ENCODE measurements at regions not wholly inside any gene's neighbourhood (a gene's known extent, or its start where the extent isn't known, plus 50 kb on each side); places are given as distances from the start of the nearest gene placed in this dataset.

DNA sequence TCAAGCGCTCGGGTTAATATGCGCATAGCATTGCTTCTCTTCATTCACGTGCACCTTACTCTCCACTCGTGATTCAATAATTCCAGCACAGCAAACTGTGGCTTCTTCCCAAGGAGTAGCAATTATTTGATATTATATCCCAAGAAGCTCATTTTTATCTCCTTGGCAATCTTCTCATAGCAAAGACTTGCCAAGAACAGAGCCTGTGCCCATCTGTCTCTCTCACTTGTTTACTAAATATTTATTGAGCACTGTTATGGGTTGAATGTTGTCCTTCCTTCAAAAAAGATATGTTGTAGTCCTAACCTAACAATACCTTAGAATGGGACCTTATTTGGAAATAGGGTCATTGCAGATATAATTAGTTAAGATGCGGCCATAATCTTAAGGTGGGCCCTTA lies 233.7 kb downstream of the TFCP2L1 start:
- Mint-ChIP-seq H3K27ac (no peak overlapping the region), H3K9me3 (no peaks in the 10 kb centered on the region), H3K4me1 (ENCODE audit: low read depth in 2 of 2) (no peaks in the 10 kb centered on the region), H3K27me3 (peaks cover 0 to 2% of the 10 kb centered on the region in 2 donors), H3K36me3 (no peaks in the 10 kb centered on the region), H3K4me3 (no peak overlapping the region)
- ATAC-seq (no peak), DNase-seq (ENCODE audit: low spot score) (no peak)

DNA sequence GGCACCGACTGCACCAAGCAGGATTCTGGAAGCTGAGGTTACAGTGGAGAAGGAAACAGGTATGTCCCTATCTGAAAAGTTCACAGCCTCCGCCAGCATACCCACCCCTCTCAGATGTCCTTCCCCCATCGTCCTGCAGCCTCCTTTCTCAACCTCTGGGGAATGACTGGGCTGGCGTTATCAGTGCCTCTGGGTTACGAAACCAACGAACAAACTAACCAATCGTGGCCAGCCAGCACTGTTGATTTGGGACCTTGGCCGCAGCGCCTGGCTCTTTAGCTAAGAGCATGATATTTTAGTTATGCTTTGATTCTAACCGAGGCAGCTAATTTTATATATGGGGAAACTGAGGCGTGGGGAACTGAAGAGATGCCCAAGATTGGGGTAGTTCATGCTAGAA lies 233.0 kb downstream of the TFCP2L1 start:
- Mint-ChIP-seq H3K4me1 (ENCODE audit: low read depth in 2 of 2) (no peaks in the 10 kb centered on the region), H3K36me3 (no peaks in the 10 kb centered on the region), H3K27me3 (peaks cover 0 to 2% of the 10 kb centered on the region in 2 donors), H3K27ac (no peak overlapping the region), H3K9me3 (no peaks in the 10 kb centered on the region), H3K4me3 (no peak overlapping the region)
- ATAC-seq: no peak
- DNase-seq (ENCODE audit: low spot score): no peak

DNA sequence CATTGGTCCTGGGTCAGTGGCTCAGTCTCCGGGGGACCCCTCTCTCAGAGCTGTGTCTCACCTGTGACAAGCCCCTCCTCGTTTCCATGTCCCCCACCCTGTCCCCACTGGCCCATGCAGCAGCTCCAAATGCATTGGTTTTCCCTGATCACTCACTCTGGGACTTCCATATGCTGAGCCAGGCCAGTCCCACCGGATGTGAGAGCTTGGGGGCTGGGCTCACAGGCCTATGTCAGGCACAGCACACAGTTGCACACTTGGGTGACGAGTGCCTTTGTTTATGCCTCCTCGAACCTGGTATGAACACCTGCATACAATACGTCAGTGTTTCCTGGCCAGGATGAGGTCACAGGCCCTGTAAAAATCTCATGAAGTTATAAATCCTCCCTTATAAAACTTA lies 232.5 kb downstream of the TFCP2L1 start:
- Mint-ChIP-seq H3K4me1 (ENCODE audit: low read depth in 2 of 2) (no peaks in the 10 kb centered on the region), H3K27me3 (peaks cover 0 to 2% of the 10 kb centered on the region in 2 donors), H3K9me3 (no peaks in the 10 kb centered on the region), H3K4me3 (no peak overlapping the region), H3K36me3 (no peaks in the 10 kb centered on the region), H3K27ac (no peak overlapping the region)
- no peak for DNase-seq (ENCODE audit: low spot score)
- peak in 1 of 2 donors; percentile 21 for ATAC-seq

DNA sequence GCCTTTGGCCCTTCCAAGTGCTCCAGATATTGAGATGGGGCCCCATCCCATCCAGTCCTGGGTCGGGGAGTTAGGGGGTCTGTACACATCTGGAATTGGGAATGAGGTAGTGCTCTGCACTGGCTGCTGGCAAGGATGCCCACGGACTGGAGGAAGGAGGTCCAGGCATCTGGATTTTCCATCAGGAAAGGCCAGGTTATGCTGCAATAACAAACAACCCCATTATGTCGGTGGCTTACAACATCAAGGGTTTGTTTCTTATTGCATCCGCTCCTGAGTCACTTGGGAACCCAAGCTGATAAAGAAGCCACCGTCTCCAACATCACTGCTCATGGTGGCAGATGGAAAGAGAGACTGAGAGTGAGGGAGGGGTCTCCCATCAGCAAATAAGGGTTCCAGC lies 229.9 kb downstream of the TFCP2L1 start:
- ATAC-seq (no peak), DNase-seq (ENCODE audit: low spot score) (no peak)
- peaks cover 0 to 2% of the 10 kb centered on the region in 2 donors for H3K27me3 Mint-ChIP-seq
- H3K27ac Mint-ChIP-seq: no peak overlapping the region
- no peak overlapping the region for H3K4me3 Mint-ChIP-seq
- no peaks in the 10 kb centered on the region for H3K4me1 Mint-ChIP-seq (ENCODE audit: low read depth in 2 of 2)
- H3K36me3 Mint-ChIP-seq: no peaks in the 10 kb centered on the region
- no peaks in the 10 kb centered on the region for H3K9me3 Mint-ChIP-seq

DNA sequence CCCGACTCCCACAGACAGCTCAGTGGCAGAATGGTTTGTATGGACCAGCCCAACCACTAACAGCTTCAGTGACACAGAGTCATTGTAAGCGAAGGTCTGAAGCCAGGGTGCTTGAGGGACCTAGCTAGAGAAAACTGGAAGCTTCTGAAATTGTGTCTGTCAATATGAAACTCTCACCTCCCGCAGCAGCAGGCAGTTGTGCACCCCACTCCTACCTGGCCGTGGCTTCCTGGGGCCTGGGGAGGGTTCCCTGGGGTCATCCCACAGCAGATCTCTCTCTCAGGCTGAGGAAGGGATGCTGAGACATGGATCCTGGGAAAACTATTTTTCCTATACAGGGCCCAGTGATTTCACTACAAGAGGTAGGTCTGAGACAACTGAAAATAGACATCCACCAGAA lies 229.5 kb downstream of the TFCP2L1 start:
- no peak overlapping the region for H3K4me3 Mint-ChIP-seq
- H3K27ac Mint-ChIP-seq: no peak overlapping the region
- no peak for DNase-seq (ENCODE audit: low spot score)
- H3K4me1 Mint-ChIP-seq (ENCODE audit: low read depth in 2 of 2): no peaks in the 10 kb centered on the region
- no peaks in the 10 kb centered on the region for H3K9me3 Mint-ChIP-seq
- H3K36me3 Mint-ChIP-seq: no peaks in the 10 kb centered on the region
- peaks cover 0 to 2% of the 10 kb centered on the region in 2 donors for H3K27me3 Mint-ChIP-seq
- no peak for ATAC-seq

DNA sequence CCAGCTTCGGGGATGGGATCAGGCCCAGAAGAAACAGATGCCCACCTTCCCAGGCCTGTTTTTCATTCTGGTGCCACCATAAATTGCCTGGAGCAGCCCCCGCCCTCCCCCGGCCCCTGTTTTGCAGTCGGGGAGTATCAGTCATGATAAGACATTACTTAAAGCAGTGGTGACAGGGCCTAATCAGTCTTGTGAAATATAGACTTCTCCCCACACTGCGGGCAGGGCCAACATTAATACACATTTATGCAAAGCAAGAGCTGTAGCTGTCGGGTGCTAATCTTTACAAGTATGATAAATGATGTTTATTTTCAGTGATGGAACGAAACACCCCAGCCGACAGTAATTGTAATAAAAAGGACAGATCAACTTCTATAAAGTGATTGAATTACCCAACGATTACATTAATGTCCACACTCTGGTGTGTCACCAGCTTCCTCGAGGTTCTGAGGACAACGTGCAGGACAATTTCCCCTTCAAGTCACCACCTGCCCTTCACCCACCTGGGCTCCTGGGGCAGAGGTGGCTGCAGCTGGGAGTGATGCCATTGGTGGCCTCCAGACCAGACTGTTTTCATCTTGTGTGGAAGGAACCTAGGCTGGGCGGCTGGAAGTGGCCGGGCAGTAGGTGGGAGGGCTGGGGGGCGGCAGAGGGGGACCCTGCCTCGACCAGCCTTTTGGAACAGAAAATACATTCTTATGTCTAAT lies 226.0 kb downstream of the TFCP2L1 start:
- H3K27ac Mint-ChIP-seq: no peak overlapping the region
- no peak for ATAC-seq
- H3K36me3 Mint-ChIP-seq: no peaks in the 10 kb centered on the region
- no peaks in the 10 kb centered on the region for H3K4me1 Mint-ChIP-seq (ENCODE audit: low read depth in 2 of 2)
- no peak overlapping the region for H3K4me3 Mint-ChIP-seq
- no peaks in the 10 kb centered on the region for H3K9me3 Mint-ChIP-seq
- H3K27me3 Mint-ChIP-seq: peaks cover 0 to 2% of the 10 kb centered on the region in 2 donors
- no peak for DNase-seq (ENCODE audit: low spot score)

DNA sequence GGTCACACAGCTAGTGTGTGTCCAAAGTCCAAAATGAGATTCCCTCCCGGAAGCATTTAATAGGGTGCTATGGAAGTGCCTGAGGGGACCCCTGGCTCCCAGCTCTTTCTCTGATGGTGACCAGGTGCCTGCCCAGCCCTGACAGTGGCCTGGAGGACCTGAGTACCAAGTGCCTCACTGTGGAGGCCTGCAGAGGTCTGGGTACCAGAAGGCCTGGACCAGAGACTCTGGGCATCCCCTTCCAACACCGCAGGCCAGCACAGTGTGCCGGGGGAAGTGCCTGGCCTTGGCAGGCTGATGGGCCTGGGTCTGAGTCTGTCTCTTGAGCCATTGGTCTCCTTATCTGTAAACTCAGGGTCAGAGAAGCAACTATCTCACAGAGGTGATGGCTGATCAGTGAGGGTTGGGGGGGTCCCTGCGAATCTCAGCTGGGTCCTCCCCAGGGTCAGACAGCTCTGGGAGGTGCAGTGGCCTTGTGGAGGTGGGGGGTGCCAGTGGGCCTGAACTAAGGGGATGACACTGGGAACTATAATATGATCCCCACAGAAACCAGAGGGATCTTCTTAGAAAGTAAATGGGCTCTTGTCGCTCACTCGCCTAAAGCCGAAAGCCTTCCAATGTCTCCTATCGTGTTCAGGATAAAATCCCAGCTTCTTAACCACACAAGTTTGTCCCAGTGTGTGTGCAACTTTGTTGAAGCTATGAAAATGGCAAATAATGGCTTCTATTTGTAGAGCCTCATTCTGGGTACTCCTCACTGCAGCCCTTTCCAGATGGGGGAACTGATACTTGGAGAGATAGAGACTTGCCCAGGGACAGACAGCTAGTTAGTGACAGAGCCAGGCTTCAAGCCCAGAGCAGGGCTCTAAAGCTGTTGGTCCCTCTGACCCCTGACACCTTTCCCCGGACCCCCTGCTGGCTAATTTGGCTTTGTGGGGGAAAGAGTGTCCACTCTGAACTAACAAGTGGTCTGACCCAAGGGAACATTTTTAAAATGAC lies 225.1 kb downstream of the TFCP2L1 start:
- Mint-ChIP-seq H3K27ac (no peak overlapping the region), H3K4me3 (no peak overlapping the region), H3K4me1 (ENCODE audit: low read depth in 2 of 2) (no peaks in the 10 kb centered on the region), H3K9me3 (no peaks in the 10 kb centered on the region), H3K27me3 (peaks cover 0 to 6% of the 10 kb centered on the region in 2 donors), H3K36me3 (no peaks in the 10 kb centered on the region)
- no peak for DNase-seq (ENCODE audit: low spot score)
- ATAC-seq: peak in 1 of 2 donors; percentile 7

DNA sequence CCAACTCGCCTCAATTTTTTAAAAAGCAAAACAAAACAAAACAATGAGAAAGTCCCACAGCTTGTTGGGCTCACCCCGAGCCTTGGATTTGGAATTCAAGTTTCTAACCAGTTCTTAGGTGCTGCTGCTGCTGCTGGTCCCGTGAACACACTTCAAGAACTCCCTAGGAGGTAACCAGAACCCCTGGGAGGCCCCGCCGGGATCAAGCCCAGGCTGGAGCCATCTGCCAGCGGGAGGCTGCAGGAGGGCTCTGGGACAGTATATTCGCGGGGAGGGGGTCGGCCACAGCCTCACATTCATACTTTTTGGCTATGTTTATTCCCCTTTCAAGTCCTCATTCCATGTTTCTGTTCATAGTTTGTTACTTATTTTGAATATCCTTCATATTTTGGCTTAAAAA lies 223.4 kb downstream of the TFCP2L1 start:
- Mint-ChIP-seq H3K4me1 (ENCODE audit: low read depth in 2 of 2) (no peaks in the 10 kb centered on the region), H3K36me3 (no peaks in the 10 kb centered on the region), H3K4me3 (no peak overlapping the region), H3K9me3 (no peaks in the 10 kb centered on the region), H3K27me3 (peaks cover 0 to 4% of the 10 kb centered on the region in 2 donors), H3K27ac (no peak overlapping the region)
- ATAC-seq (no peak), DNase-seq (ENCODE audit: low spot score) (no peak)

DNA sequence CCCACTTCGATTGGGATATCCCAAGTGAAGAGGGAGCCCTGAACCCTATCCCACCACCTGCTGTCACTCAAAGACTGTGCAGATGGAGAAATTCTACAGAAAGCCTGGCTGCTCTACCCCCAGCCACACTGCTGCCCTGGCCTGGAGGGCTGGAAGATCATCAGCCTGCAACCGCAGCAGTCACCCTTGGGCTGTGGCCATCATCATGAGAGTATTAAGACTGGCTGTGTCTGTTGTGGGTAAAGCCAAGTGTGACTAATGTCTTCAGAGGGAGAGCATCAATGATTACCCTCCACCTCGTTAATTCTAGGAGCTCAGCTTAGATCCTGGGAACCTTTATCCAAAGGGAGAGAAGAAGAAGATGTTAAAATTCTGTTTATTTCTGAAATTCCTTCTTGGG lies 221.5 kb downstream of the TFCP2L1 start:
- Mint-ChIP-seq H3K9me3 (no peaks in the 10 kb centered on the region), H3K4me1 (ENCODE audit: low read depth in 2 of 2) (no peaks in the 10 kb centered on the region), H3K27me3 (peaks cover 0 to 4% of the 10 kb centered on the region in 2 donors), H3K27ac (no peak overlapping the region), H3K36me3 (no peaks in the 10 kb centered on the region), H3K4me3 (no peak overlapping the region)
- ATAC-seq: no peak
- no peak for DNase-seq (ENCODE audit: low spot score)

DNA sequence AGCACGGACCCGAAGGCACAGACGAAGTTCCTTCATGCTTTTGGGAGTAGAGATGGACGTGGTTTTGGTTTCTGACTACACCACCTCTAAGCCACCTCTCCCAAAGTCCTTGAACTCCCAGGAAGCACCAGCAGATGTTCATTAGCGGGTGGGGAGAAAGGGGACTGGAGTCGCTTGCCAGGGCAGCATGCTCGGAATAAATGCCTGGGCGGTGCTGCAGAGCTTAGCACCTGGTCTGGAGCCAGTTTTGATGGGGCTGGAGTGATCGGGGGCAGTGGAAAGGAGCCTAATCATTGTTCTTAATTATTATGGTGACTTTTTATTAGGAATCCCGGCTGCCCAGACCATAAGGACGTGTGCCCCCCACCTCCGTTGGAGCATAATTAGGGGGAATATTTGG lies 220.8 kb downstream of the TFCP2L1 start:
- Mint-ChIP-seq H3K27me3 (peaks cover 0 to 4% of the 10 kb centered on the region in 2 donors), H3K36me3 (no peaks in the 10 kb centered on the region), H3K9me3 (no peaks in the 10 kb centered on the region), H3K4me1 (ENCODE audit: low read depth in 2 of 2) (no peaks in the 10 kb centered on the region), H3K27ac (no peak overlapping the region), H3K4me3 (no peak overlapping the region)
- ATAC-seq (no peak), DNase-seq (ENCODE audit: low spot score) (no peak)

DNA sequence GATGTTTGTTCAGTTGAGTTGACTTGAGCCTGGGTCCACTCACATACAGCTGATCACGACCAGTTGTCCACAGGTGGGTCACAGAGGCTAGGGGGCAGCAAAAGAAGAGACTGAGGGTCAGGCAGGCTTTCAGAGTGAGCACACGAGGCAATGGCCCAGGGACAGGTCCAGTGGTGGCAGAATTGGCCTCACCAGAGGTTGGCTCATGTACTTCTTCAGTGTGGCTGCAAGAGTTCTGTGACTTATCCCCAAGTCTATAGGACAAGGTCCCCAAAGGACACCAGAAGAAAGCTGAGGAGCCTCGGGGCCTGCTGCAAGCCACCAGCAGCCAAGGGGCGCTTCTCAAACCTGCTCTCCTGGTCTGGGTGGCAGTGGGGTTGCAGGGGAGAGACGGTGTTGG lies 219.8 kb downstream of the TFCP2L1 start:
- Mint-ChIP-seq H3K4me1 (ENCODE audit: low read depth in 2 of 2) (no peaks in the 10 kb centered on the region), H3K36me3 (no peaks in the 10 kb centered on the region), H3K27me3 (peaks cover 0 to 4% of the 10 kb centered on the region in 2 donors), H3K9me3 (no peaks in the 10 kb centered on the region), H3K27ac (no peak overlapping the region), H3K4me3 (no peak overlapping the region)
- DNase-seq (ENCODE audit: low spot score) (no peak), ATAC-seq (no peak)

DNA sequence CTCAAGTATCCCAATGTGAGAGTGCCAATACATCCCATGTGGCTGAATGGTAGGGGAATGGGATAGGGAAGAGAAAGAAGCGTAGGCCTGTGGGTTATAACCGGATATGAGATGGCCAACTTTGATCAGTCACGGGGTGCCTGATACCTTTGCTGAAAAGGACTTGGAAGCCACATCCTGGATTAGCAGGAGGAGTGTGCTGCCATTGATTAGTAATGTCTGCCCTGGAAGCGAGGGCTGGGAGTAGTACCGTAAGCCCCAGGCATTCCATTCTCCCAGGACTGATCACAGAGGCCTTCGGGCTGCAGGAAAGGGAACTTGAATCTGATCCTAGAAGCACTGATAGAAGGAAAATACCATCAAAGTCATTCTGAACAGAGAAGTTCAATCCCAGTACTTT lies 218.5 kb downstream of the TFCP2L1 start:
- Mint-ChIP-seq H3K9me3 (no peaks in the 10 kb centered on the region), H3K4me1 (ENCODE audit: low read depth in 2 of 2) (no peaks in the 10 kb centered on the region), H3K27me3 (peaks cover 0 to 4% of the 10 kb centered on the region in 2 donors), H3K36me3 (no peaks in the 10 kb centered on the region), H3K27ac (no peak overlapping the region), H3K4me3 (no peak overlapping the region)
- DNase-seq (ENCODE audit: low spot score) (no peak), ATAC-seq (no peak)

DNA sequence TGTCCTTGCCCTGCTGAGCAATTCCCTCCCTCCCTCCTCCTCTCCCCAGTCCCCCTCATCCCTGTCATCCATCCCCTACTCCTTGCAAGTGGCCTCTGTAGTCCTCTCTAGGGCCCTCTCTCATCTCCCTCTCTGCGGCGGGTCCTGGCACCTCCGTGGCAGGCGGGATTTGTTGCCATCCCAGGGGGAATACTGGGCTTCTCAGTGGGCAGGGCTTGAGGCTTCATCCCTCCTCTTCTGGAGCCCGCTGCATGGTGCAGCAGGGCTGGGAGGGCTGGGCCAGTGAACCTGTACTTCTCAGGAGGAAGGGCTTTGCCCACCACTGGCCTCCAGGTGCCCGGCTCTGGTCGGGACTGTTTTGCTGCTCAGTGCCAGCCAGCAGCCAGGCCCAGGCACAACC lies 216.2 kb downstream of the TFCP2L1 start:
- no peak overlapping the region for H3K4me3 Mint-ChIP-seq
- DNase-seq (ENCODE audit: low spot score) (no peak), ATAC-seq (no peak)
- no peaks in the 10 kb centered on the region for H3K9me3 Mint-ChIP-seq
- peaks cover 0 to 6% of the 10 kb centered on the region in 2 donors for H3K27me3 Mint-ChIP-seq
- no peaks in the 10 kb centered on the region for H3K36me3 Mint-ChIP-seq
- no peaks in the 10 kb centered on the region for H3K4me1 Mint-ChIP-seq (ENCODE audit: low read depth in 2 of 2)
- no peak overlapping the region for H3K27ac Mint-ChIP-seq

DNA sequence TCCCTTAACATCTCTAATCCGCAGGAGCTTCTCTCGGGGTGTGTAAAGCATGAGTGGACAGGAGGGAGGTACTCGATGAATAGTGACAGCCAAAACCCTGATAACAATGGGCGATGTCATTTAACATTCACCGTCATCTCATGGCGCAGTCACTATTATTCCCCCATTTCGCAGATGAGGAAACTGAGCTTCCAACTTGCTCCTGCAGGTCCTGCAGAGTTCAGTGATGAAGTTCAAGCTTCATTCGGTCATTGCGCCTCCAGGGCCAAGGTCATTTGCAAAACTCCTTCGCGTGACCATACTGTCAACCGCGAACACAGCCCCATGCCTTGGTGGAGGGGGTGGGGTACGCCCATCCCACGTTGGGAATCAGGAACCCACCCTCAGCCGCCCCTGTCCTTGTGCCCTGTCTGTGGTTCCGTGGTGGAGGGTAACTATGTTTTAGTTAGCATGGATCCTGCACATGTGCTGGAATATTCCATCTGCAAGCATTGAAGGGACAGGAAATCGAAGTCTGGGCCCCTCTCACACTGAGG lies 215.5 kb downstream of the TFCP2L1 start:
- ATAC-seq (no peak), DNase-seq (ENCODE audit: low spot score) (no peak)
- Mint-ChIP-seq H3K27ac (no peak overlapping the region), H3K9me3 (no peaks in the 10 kb centered on the region), H3K27me3 (peaks cover 0 to 2% of the 10 kb centered on the region in 2 donors), H3K4me1 (ENCODE audit: low read depth in 2 of 2) (no peaks in the 10 kb centered on the region), H3K36me3 (no peaks in the 10 kb centered on the region), H3K4me3 (no peak overlapping the region)
